Esophagus muscularis mucosa (tissue), 3 donors: ENCODE measurements at regions not wholly inside any gene's neighbourhood (a gene's known extent, or its start where the extent isn't known, plus 50 kb on each side); places are given as distances from the start of the nearest gene placed in this dataset.

Source experiments
- CTCF ChIP-seq, 3 experiments: fragments of 200-600 bp in 2 of 3; fragments of 450-650 bp in 1 of 3; sonication (generic) in 2 of 3; IDR thresholded peaks; one replicate each; pipeline ENCODE4 v1.5.1; 2017 to 2019; ENCODE audit warnings: antibody characterized with exemption in 3 of 3, mild to moderate bottlenecking in 2 of 3, moderate library complexity in 1 of 3
- EP300 ChIP-seq: sonication (generic); formaldehyde crosslinking; IDR thresholded peaks from one replicate; pipeline ENCODE4 v1.6.1; 2017; ENCODE audit warnings: antibody characterized with exemption

- TF ChIP-seq CTCF (IDR thresholded peaks at IDR 0.05): no peak
- TF ChIP-seq EP300: no peak
Observed at GRCh38 chr3:168161696-168162095, 66.0 kb upstream of the GOLIM4 start.
